ENCODE measurements at regions not wholly inside any gene's neighbourhood (a gene's known extent, or its start where the extent isn't known, plus 50 kb on each side); places are given as distances from the start of the nearest gene placed in this dataset.

GRCh38 chr1:184301227-184301626, 85.6 kb upstream of the C1orf21 start:
- no peak overlapping the region for H2BK20ac ChIP-seq (ENCODE audit: low read depth, low read length, poor library complexity, severe bottlenecking)
- no peak overlapping the region for H2BK120ac ChIP-seq (ENCODE audit: low read depth, low read length, poor library complexity, severe bottlenecking)
- no peak overlapping the region for H4K8ac ChIP-seq (replicated peaks; ENCODE audit: insufficient read length, low read depth, low read length)
- H3K23ac ChIP-seq (ENCODE audit: insufficient read length, low read depth, low read length): no peak overlapping the region
- H3K56ac ChIP-seq (ENCODE audit: insufficient read length, low read depth, low read length): no peak overlapping the region
- Mint-ChIP-seq H3K27me3 (ENCODE audit: low read depth) (no peaks in the 10 kb centered on the region; the same call in 1 of the 2 replicates), H3K4me3 (no peak overlapping the region), H3K27ac (no peak overlapping the region), H3K4me1 (peaks cover 7 to 9% of the 10 kb centered on the region in 2 experiments), H3K9me3 (peaks cover 8 to 14% of the 10 kb centered on the region in 2 experiments; a peak in 4 of 5 replicates), H3K36me3 (ENCODE audit: insufficient read depth in 1 of 3, low read depth in 3 of 3) (peaks cover 0 to 6% (median 2%) of the 10 kb centered on the region in 3 experiments; a peak in 4 of 7 replicates)
- H3K23me2 ChIP-seq (ENCODE audit: insufficient read length, low read depth, low read length, poor library complexity, severe bottlenecking): no peaks in the 10 kb centered on the region
- H3K4ac ChIP-seq (ENCODE audit: low read depth, low read length): no peak overlapping the region
- H3T11ph ChIP-seq (ENCODE audit: low read length): no peak overlapping the region
- H4K5ac ChIP-seq (ENCODE audit: insufficient read length, low read depth, low read length): no peak overlapping the region
- no peaks in the 10 kb centered on the region for H3K79me2 ChIP-seq (ENCODE audit: insufficient read depth, low read length)
- no peaks in the 10 kb centered on the region for H3K9me3 ChIP-seq (ENCODE audit: control insufficient read depth, low read depth, low read length)
- no peak for TF ChIP-seq CTCF (conservative IDR thresholded peaks at IDR 0.05)
- no peak overlapping the region for H3K4me2 ChIP-seq (ENCODE audit: insufficient read depth, insufficient read length, low read length)
- no peak overlapping the region for H2AK5ac ChIP-seq (ENCODE audit: insufficient read length, low read length)
- H2BK5ac ChIP-seq (ENCODE audit: insufficient read length, low read length): no peak overlapping the region
- no peak overlapping the region for H2BK12ac ChIP-seq (ENCODE audit: insufficient read length, low read depth, low read length)
- no peaks in the 10 kb centered on the region for H3K4me1 ChIP-seq (ENCODE audit: insufficient read depth, low read length)
- H3K27me3 ChIP-seq (ENCODE audit: insufficient read depth, low read length): no peaks in the 10 kb centered on the region
- H4K20me1 ChIP-seq (ENCODE audit: control insufficient read depth, insufficient read depth, insufficient read length): no peaks in the 10 kb centered on the region
- H3K18ac ChIP-seq (ENCODE audit: insufficient read length, low read depth, low read length): no peak overlapping the region
- no peak overlapping the region for H3K27ac ChIP-seq (ENCODE audit: insufficient read length, low read depth, low read length)
- no peak overlapping the region for H3K9ac ChIP-seq (ENCODE audit: extremely low read depth, insufficient read length, low read length)
- WGBS (ENCODE audit: extremely low coverage, insufficient read length, low lambda C conversion rate): no CpG with 5 or more reads among the region's 1 CpG
- no peak overlapping the region for H2BK15ac ChIP-seq (ENCODE audit: low read depth, low read length)
- H3K79me1 ChIP-seq (ENCODE audit: insufficient read depth, low read depth, low read length, poor library complexity, severe bottlenecking): no peaks in the 10 kb centered on the region
- DNase-seq: no peak
- no peak overlapping the region for H3K14ac ChIP-seq (ENCODE audit: insufficient read depth, low read length)
- no peak overlapping the region for H4K91ac ChIP-seq (ENCODE audit: insufficient read length, low read depth, low read length)
- H2AFZ ChIP-seq (ENCODE audit: low read length): no peak overlapping the region
